GM12872 (cell line): ENCODE measurements at regions not wholly inside any gene's neighbourhood (a gene's known extent, or its start where the extent isn't known, plus 50 kb on each side); places are given as distances from the start of the nearest gene placed in this dataset.

Experiments
- TF ChIP-seq, protein P1 (sequence below): IDR thresholded peaks from 3 replicates; pipeline ENCODE4 v1.5.1; 2011; ENCODE audit warnings: low read depth, mild to moderate bottlenecking, low read length, moderate library complexity; ENCODE audit not compliant: insufficient read depth

DNA sequence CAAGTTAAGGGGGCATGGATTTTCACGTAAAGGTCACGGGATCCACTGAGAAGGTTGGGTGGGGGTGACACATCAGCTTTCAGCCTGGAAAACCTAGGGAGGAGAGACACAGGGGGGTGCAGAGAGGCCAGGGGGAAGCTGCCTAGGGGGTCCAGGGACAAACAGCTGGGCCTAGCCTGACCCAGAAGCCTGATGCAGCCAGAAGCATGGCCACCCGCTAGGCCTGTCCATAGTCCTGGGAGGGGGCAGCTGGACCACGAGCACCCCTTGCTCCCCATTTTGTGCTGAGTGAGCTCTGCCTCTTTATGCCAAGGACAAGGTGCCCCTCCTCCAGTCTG is 322.7 kb upstream of the RTL1 start:
- TF ChIP-seq, protein P1, sequence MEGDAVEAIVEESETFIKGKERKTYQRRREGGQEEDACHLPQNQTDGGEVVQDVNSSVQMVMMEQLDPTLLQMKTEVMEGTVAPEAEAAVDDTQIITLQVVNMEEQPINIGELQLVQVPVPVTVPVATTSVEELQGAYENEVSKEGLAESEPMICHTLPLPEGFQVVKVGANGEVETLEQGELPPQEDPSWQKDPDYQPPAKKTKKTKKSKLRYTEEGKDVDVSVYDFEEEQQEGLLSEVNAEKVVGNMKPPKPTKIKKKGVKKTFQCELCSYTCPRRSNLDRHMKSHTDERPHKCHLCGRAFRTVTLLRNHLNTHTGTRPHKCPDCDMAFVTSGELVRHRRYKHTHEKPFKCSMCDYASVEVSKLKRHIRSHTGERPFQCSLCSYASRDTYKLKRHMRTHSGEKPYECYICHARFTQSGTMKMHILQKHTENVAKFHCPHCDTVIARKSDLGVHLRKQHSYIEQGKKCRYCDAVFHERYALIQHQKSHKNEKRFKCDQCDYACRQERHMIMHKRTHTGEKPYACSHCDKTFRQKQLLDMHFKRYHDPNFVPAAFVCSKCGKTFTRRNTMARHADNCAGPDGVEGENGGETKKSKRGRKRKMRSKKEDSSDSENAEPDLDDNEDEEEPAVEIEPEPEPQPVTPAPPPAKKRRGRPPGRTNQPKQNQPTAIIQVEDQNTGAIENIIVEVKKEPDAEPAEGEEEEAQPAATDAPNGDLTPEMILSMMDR, result no peak

DNA sequence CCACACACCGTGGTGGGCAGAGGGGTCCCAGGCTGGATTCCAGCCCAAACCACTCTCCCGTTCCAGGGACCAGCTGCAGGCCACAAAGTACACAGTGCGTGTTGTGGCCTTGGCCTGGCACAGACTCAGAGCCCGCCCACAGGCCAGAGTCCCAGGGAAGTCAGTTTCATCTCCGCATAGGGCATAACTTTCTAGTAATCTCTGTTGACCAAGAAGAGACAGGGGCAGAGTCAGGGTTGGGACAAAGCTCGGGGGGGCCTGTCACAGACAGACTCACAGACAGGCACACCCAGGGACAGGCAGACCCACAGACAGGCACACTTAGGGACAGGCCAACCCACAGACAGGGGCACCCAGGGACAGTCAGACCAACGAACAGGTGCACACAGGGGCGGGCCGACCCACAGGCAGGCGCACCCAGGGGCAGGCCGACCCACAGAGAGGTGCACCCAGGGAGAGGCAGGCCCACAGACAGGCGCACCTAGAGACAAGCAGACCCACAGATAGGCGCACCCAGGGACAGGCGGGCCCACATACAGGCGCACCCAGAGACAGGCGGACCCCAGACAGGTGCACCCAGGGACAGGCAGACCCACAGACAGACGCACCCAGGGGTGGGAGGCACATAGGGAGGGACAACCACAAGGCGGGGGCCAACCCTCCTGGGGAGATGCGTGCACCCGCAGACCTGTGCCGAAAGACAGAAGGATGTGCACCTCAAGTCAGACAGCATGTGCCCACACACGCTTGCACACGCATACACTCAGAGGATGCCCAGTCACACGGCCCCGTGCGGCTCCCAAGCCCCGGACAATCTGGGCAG is 323.3 kb upstream of the RTL1 start:
- TF ChIP-seq, protein P1, result no peak

DNA sequence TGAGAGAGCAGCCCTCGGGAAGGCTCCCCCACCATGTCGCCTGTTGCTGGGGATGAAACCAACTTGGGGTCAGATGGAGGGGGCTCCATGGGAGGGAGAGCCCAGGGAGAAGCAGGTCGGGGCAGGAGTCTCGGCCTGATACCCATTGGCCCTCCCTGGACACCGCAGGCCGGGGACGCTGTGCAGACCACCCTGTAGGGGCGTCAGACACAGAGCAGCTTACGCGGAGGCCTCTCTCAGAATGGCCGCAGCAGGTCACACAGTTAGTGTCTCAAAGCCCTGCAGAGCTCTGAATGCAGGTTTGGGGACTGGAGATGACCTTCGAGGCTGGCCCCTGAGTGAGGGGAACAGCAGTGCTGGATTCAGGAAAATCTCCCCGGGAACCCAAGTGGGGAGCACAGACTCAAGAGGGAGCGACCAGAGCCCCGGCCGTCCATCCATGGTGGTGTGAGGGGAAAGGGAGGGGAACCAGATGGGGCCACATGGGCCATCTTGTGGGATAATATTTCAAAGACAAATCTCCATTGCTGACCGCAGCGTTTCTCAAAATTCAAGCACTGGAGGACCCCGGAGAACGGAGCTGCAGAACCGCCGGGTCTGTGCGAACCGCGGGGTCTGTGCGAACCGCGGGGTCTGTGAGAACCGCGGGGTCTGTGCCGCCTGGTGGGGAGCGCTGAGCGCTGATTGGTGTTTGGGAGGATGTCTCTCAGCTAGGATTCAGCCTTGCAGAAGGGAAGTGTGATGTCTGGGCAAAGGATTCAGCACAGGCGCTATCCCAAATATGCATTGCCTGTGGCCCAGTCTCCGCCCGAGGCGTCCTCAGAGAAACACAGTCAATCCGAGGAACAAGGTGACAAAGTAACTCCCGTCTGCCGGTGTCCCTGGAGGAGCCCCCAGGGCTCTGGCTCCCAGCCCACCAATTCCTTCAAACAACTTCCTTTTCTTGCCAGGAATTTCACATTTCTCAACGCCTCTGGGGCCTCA is 324.4 kb upstream of the RTL1 start:
- TF ChIP-seq, protein P1, result no peak

DNA sequence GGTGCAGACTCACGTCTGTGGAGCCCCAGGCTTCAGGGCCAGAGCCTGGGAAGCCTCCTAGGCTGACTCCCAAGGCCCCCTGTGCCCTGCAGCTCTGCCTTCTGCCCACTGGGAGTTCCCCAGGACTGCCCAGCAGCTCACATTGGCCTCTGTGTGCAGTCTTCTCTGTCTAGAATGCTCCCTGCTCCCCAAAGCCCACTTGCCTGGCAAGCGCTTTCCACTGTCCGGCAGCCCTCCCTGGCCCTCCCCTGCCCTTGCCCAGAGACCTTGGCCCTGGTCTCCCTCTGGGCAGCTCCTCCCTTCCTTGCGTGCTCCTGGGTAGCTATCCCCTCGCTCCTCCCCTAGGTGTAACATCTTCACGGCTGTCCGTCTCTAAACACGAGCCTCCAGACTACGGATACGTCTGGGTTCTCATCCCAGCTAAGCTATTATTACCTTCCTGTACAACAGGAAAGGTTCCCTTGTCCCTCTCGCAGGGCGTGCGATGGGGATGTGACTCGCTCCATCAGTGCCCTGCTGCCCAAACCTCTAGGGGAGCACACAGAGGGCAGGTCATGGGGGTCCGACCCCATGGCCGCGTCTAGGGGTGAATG is 325.5 kb upstream of the RTL1 start:
- TF ChIP-seq, protein P1, result no peak

DNA sequence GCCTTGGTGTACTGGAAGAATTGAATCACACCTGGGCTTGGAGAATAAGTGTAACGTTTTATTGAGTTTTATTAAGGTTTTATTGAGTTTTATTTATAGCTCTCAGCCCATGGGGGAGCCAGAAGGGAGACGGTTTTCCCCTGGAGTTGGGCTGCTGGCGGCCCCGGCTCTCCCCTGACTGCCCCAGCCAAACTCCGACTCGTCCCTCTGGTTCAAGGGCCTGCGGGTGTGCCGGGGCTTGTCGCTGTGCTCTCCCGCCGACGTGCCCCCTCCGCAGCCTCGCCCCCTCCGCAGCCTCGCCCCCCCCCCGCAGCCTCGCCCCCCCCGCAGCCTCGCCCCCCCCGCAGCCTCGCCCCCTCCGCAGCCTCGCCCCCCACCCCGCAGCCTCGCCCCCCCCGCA is 326.1 kb upstream of the RTL1 start:
- TF ChIP-seq, protein P1, result no peak

DNA sequence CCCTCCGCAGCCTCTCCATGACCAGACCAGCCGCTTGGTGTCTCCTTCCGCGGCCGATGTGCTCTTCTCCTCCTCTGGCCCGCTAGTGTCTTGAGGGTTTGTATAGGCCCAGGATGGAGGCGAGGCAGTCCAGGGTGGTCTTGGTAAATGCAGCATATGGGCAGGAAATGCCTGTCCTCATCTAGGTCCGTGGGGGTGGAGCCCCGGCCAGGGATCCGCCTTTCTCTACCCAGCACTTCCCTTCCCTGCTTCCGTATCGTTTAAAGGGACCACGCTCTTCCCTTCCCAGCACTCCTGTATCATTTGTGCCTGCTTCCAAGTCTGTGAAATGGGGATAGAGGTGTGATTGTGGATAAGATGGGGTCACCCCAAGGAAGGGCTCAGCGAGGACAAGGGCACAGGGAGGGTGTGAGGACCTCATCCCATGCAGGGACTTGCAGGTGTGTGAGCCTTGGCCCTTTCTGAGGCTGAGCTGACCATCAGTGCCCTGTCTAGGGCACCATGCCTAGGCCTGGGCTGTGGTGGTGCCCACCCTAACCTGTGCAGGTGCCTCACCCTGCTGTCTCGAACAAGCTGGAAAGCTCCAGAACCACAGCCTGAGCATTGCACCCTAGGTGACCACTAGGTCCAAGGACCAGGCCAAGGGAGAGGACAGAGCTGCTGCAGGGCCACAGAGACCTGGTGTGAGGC is 326.8 kb upstream of the RTL1 start:
- TF ChIP-seq, protein P1, result no peak
